Activated T-cell treated with anti-CD3 and anti-CD28 coated beads, Interleukin-2, amount 50 U/mL, for 72 hours (primary cell): ENCODE measurements at regions not wholly inside any gene's neighbourhood (a gene's known extent, or its start where the extent isn't known, plus 50 kb on each side); places are given as distances from the start of the nearest gene placed in this dataset.

ENCODE experiments used
- ATAC-seq, 2 donors: fragments of 150-1000 bp; cut with Tn5 transposase; replicated peaks in 1 of 2; 2 replicates each; pipeline ENCODE4 v1.10.0; 2021; ENCODE audit warnings: moderate library complexity in 2 of 2, mild to moderate bottlenecking in 1 of 2
- DNase-seq, 2 donors: peaks; one replicate each; pipeline ENCODE4 v3.0.0; 2021 to 2022; ENCODE audit warnings: mixed read lengths in 1 of 2
- H3K27ac Mint-ChIP-seq: one replicate; pipeline ENCODE4 v1.8.0; 2022; ENCODE audit warnings: mild to moderate bottlenecking, moderate library complexity, mixed read lengths
- H3K27me3 Mint-ChIP-seq: one replicate; pipeline ENCODE4 v1.8.0; 2022; ENCODE audit warnings: low read depth, mixed read lengths
- H3K36me3 Mint-ChIP-seq, 2 donors: one replicate each; pipeline ENCODE4 v1.8.0; 2022; ENCODE audit warnings: mixed read lengths in 2 of 2, mild to moderate bottlenecking in 1 of 2; ENCODE audit not compliant: insufficient read depth in 2 of 2
- H3K4me1 Mint-ChIP-seq: one replicate; pipeline ENCODE4 v1.8.0; 2022; ENCODE audit warnings: low read depth, mixed read lengths
- H3K4me3 Mint-ChIP-seq, 2 donors: one replicate each; pipeline ENCODE4 v1.8.0; 2022; ENCODE audit warnings: mild to moderate bottlenecking in 2 of 2, mixed read lengths in 2 of 2, moderate library complexity in 2 of 2
- H3K9me3 Mint-ChIP-seq, 2 donors: one replicate each; pipeline ENCODE4 v1.8.0; 2022; ENCODE audit warnings: mixed read lengths in 2 of 2

GRCh38 chr13:70347947-70348620, 239.8 kb upstream of the KLHL1 start:
- H3K27me3 Mint-ChIP-seq: no peaks in the 10 kb centered on the region
- peaks cover 3 to 4% of the 10 kb centered on the region in 2 donors for H3K9me3 Mint-ChIP-seq
- no peak overlapping the region for H3K4me3 Mint-ChIP-seq
- ATAC-seq (no peak), DNase-seq (no peak)
- H3K36me3 Mint-ChIP-seq: no peaks in the 10 kb centered on the region
- H3K27ac Mint-ChIP-seq: no peak overlapping the region
- H3K4me1 Mint-ChIP-seq: no peaks in the 10 kb centered on the region

- Mint-ChIP-seq H3K4me3 (no peak overlapping the region), H3K27ac (no peak overlapping the region), H3K4me1 (no peaks in the 10 kb centered on the region), H3K36me3 (no peaks in the 10 kb centered on the region), H3K27me3 (no peaks in the 10 kb centered on the region), H3K9me3 (peaks cover 0 to 6% of the 10 kb centered on the region in 2 donors)
- ATAC-seq: no peak
- no peak for DNase-seq
Measured at GRCh38 chr13:70339738-70340137, 231.5 kb upstream of the KLHL1 start.

- Mint-ChIP-seq H3K4me3 (no peak overlapping the region), H3K27ac (no peak overlapping the region), H3K9me3 (peaks cover 0 to 6% of the 10 kb centered on the region in 2 donors), H3K27me3 (no peaks in the 10 kb centered on the region), H3K4me1 (no peaks in the 10 kb centered on the region), H3K36me3 (no peaks in the 10 kb centered on the region)
- no peak for ATAC-seq
- no peak for DNase-seq
Measured at GRCh38 chr13:70338609-70339008, 230.4 kb upstream of the KLHL1 start.

GRCh38 chr13:70336866-70337265, 228.6 kb upstream of the KLHL1 start:
- Mint-ChIP-seq H3K4me1 (no peaks in the 10 kb centered on the region), H3K36me3 (no peaks in the 10 kb centered on the region), H3K27me3 (no peaks in the 10 kb centered on the region), H3K4me3 (no peak overlapping the region), H3K27ac (no peak overlapping the region), H3K9me3 (peaks cover 3 to 4% of the 10 kb centered on the region in 2 donors)
- ATAC-seq: no peak
- no peak for DNase-seq

- Mint-ChIP-seq H3K27ac (no peak overlapping the region), H3K4me3 (no peak overlapping the region)
Measured at GRCh38 chr13:70333752-70334151, 225.5 kb upstream of the KLHL1 start.

GRCh38 chr13:70330697-70331361, 222.6 kb upstream of the KLHL1 start:
- ATAC-seq (no peak), DNase-seq (no peak)
- Mint-ChIP-seq H3K27ac (no peak overlapping the region), H3K4me1 (no peaks in the 10 kb centered on the region), H3K9me3 (peaks cover 13 to 16% of the 10 kb centered on the region in 2 donors), H3K4me3 (no peak overlapping the region), H3K27me3 (no peaks in the 10 kb centered on the region), H3K36me3 (no peaks in the 10 kb centered on the region)

More at GRCh38 chr13:70333752-70334151, 225.5 kb upstream of the KLHL1 start:
- DNase-seq (no peak), ATAC-seq (no peak)
- Mint-ChIP-seq H3K9me3 (peaks cover 6 to 7% of the 10 kb centered on the region in 2 donors), H3K36me3 (no peaks in the 10 kb centered on the region), H3K27me3 (no peaks in the 10 kb centered on the region), H3K4me1 (no peaks in the 10 kb centered on the region)

GRCh38 chr13:70324519-70324918, 216.3 kb upstream of the KLHL1 start:
- H3K27ac Mint-ChIP-seq: no peak overlapping the region
- DNase-seq: no peak
- no peak overlapping the region for H3K4me3 Mint-ChIP-seq
- peaks cover 10 to 14% of the 10 kb centered on the region in 2 donors for H3K9me3 Mint-ChIP-seq
- no peak for ATAC-seq
- H3K4me1 Mint-ChIP-seq: no peaks in the 10 kb centered on the region
- no peaks in the 10 kb centered on the region for H3K27me3 Mint-ChIP-seq
- no peaks in the 10 kb centered on the region for H3K36me3 Mint-ChIP-seq

- H3K4me3 Mint-ChIP-seq: no peak overlapping the region
- ATAC-seq (no peak), DNase-seq (no peak)
- H3K4me1 Mint-ChIP-seq: no peaks in the 10 kb centered on the region
- H3K27ac Mint-ChIP-seq: no peak overlapping the region
- H3K9me3 Mint-ChIP-seq: peaks cover 2 to 7% of the 10 kb centered on the region in 2 donors
- no peaks in the 10 kb centered on the region for H3K27me3 Mint-ChIP-seq
- H3K36me3 Mint-ChIP-seq: no peaks in the 10 kb centered on the region
Measured at GRCh38 chr13:70311191-70311590, 202.9 kb upstream of the KLHL1 start.

GRCh38 chr13:70310396-70311119, 202.3 kb upstream of the KLHL1 start:
- DNase-seq (no peak), ATAC-seq (no peak)
- peaks cover 2 to 7% of the 10 kb centered on the region in 2 donors for H3K9me3 Mint-ChIP-seq
- H3K27me3 Mint-ChIP-seq: no peaks in the 10 kb centered on the region
- H3K36me3 Mint-ChIP-seq: no peaks in the 10 kb centered on the region
- H3K4me3 Mint-ChIP-seq: no peak overlapping the region
- H3K4me1 Mint-ChIP-seq: no peaks in the 10 kb centered on the region
- H3K27ac Mint-ChIP-seq: no peak overlapping the region

GRCh38 chr13:70297189-70297616, 189.0 kb upstream of the KLHL1 start:
- Mint-ChIP-seq H3K4me3 (no peak overlapping the region), H3K27me3 (no peaks in the 10 kb centered on the region), H3K27ac (no peak overlapping the region), H3K36me3 (no peaks in the 10 kb centered on the region), H3K4me1 (no peaks in the 10 kb centered on the region), H3K9me3 (peaks cover 5 to 9% of the 10 kb centered on the region in 2 donors)
- ATAC-seq (no peak), DNase-seq (no peak)

GRCh38 chr13:70284371-70284770, 176.1 kb upstream of the KLHL1 start:
- Mint-ChIP-seq H3K27me3 (no peaks in the 10 kb centered on the region), H3K4me3 (no peak overlapping the region)

GRCh38 chr13:70275841-70276240, 167.6 kb upstream of the KLHL1 start:
- Mint-ChIP-seq H3K4me1 (no peaks in the 10 kb centered on the region), H3K27me3 (no peaks in the 10 kb centered on the region), H3K4me3 (no peak overlapping the region), H3K27ac (no peak overlapping the region), H3K9me3 (peaks cover 0 to 5% of the 10 kb centered on the region in 2 donors), H3K36me3 (no peaks in the 10 kb centered on the region)
- DNase-seq (no peak), ATAC-seq (no peak)

More at GRCh38 chr13:70284371-70284770, 176.1 kb upstream of the KLHL1 start:
- H3K4me1 Mint-ChIP-seq: no peaks in the 10 kb centered on the region
- H3K9me3 Mint-ChIP-seq: peaks cover 7 to 12% of the 10 kb centered on the region in 2 donors
- no peak for ATAC-seq
- no peak for DNase-seq
- H3K27ac Mint-ChIP-seq: no peak overlapping the region
- H3K36me3 Mint-ChIP-seq: no peaks in the 10 kb centered on the region

- H3K9me3 Mint-ChIP-seq: peaks cover 9% of the 10 kb centered on the region in 2 donors
- no peak overlapping the region for H3K4me3 Mint-ChIP-seq
- no peaks in the 10 kb centered on the region for H3K36me3 Mint-ChIP-seq
- no peaks in the 10 kb centered on the region for H3K4me1 Mint-ChIP-seq
- no peaks in the 10 kb centered on the region for H3K27me3 Mint-ChIP-seq
- H3K27ac Mint-ChIP-seq: no peak overlapping the region
- ATAC-seq (no peak), DNase-seq (no peak)
Measured at GRCh38 chr13:70255406-70255991, 147.2 kb upstream of the KLHL1 start.
